Smooth muscle cell (in vitro differentiated cells): ENCODE measurements at regions not wholly inside any gene's neighbourhood (a gene's known extent, or its start where the extent isn't known, plus 50 kb on each side); places are given as distances from the start of the nearest gene placed in this dataset.

ENCODE experiments used
- DNase-seq: peaks from one replicate; lab custom pipeline; 2025; ENCODE audit not compliant: unreplicated experiment; lab: John Stamatoyannopoulos, UW
- H2AFZ ChIP-seq: fragments of 200-600 bp; sonication (generic); 2 replicates; pipeline ENCODE4 v1.6.0; 2016; ENCODE audit warnings: antibody characterized with exemption, low read depth, mild to moderate bottlenecking
- H3F3A ChIP-seq: fragments of 200-600 bp; sonication (generic); 2 replicates; pipeline ENCODE4 v1.6.0; 2017; ENCODE audit warnings: antibody characterized with exemption, low read depth
- H3K27ac ChIP-seq: fragments of 200-600 bp; sonication (generic); 2 replicates; pipeline ENCODE4 v1.5.1; 2016; ENCODE audit warnings: low read depth, mild to moderate bottlenecking
- H3K27me3 ChIP-seq: fragments of 200-600 bp; sonication (generic); 2 replicates; pipeline ENCODE4 v1.6.1; 2016; ENCODE audit warnings: low read depth, mild to moderate bottlenecking
- H3K36me3 ChIP-seq: fragments of 200-600 bp; sonication (generic); 2 replicates; pipeline ENCODE4 v1.5.1; 2016; ENCODE audit warnings: low read depth
- H3K4me1 ChIP-seq: fragments of 200-600 bp; sonication (generic); 2 replicates; pipeline ENCODE4 v1.5.1; 2016; ENCODE audit warnings: low read depth
- H3K4me2 ChIP-seq: fragments of 200-600 bp; sonication (generic); 2 replicates; pipeline ENCODE4 v1.6.0; 2016; ENCODE audit warnings: mild to moderate bottlenecking
- H3K4me3 ChIP-seq: fragments of 200-600 bp; sonication (generic); 2 replicates; pipeline ENCODE4 v1.5.1; 2016; ENCODE audit warnings: mild to moderate bottlenecking
- H3K79me2 ChIP-seq: fragments of 200-600 bp; sonication (generic); 2 replicates; pipeline ENCODE4 v1.6.0; 2016; ENCODE audit warnings: low read depth, mild to moderate bottlenecking
- H3K9ac ChIP-seq: fragments of 200-600 bp; sonication (generic); 2 replicates; pipeline ENCODE4 v1.6.0; 2016; ENCODE audit warnings: low read depth
- H3K9me3 ChIP-seq: fragments of 200-600 bp; sonication (generic); replicated peaks from 2 replicates; pipeline ENCODE4 v1.5.1; 2016; ENCODE audit warnings: low read depth
- H4K20me1 ChIP-seq: fragments of 200-600 bp; sonication (generic); 2 replicates; pipeline ENCODE4 v1.6.0; 2016; ENCODE audit warnings: low read depth
- CTCF ChIP-seq: fragments of 200-600 bp; sonication (generic); IDR thresholded peaks from 2 replicates; pipeline ENCODE4 v1.5.1; 2017; ENCODE audit warnings: borderline replicate concordance, mild to moderate bottlenecking, antibody characterized with exemption; ENCODE audit not compliant: insufficient read depth, poor library complexity, severe bottlenecking
- WGBS: methylation state at CpG from one replicate; pipeline ENCODE4 v1.1.7; 2016; ENCODE audit warnings: low lambda C conversion rate; 5-methylcytosine and 5-hydroxymethylcytosine counted together

- Histone ChIP-seq H3K27me3 (no peaks in the 10 kb centered on the region), H4K20me1 (no peaks in the 10 kb centered on the region), H3K27ac (no peak overlapping the region), H3F3A (no peaks in the 10 kb centered on the region), H3K79me2 (no peaks in the 10 kb centered on the region), H3K4me2 (no peak overlapping the region), H3K36me3 (no peaks in the 10 kb centered on the region), H3K4me3 (no peak overlapping the region), H2AFZ (no peak overlapping the region), H3K9me3 (no peaks in the 10 kb centered on the region), H3K4me1 (no peaks in the 10 kb centered on the region), H3K9ac (no peak overlapping the region)
- no peak for DNase-seq
- TF ChIP-seq CTCF, result no peak
- WGBS, result 91% methylated on average over 4 of the region's 4 CpGs
Measured at GRCh38 chr7:131197920-131198615, 129.6 kb upstream of the MKLN1 start.

GRCh38 chr7:131202451-131202850, 125.2 kb upstream of the MKLN1 start:
- WGBS, result 91% methylated on average over 5 of the region's 5 CpGs
- no peak for DNase-seq
- Histone ChIP-seq H3K27me3 (no peaks in the 10 kb centered on the region), H3K4me2 (no peak overlapping the region), H2AFZ (no peak overlapping the region), H3K9me3 (no peaks in the 10 kb centered on the region), H3K79me2 (no peaks in the 10 kb centered on the region), H3K27ac (no peak overlapping the region), H3K4me3 (no peak overlapping the region), H3K36me3 (no peaks in the 10 kb centered on the region), H3K9ac (no peak overlapping the region), H3F3A (no peaks in the 10 kb centered on the region), H4K20me1 (no peaks in the 10 kb centered on the region), H3K4me1 (no peaks in the 10 kb centered on the region)
- no peak for TF ChIP-seq CTCF

- Histone ChIP-seq H2AFZ (no peak overlapping the region), H3K27me3 (no peaks in the 10 kb centered on the region), H3K36me3 (no peaks in the 10 kb centered on the region), H3K4me3 (no peak overlapping the region), H3K4me1 (no peaks in the 10 kb centered on the region), H4K20me1 (no peaks in the 10 kb centered on the region), H3F3A (no peaks in the 10 kb centered on the region), H3K27ac (no peak overlapping the region), H3K9me3 (no peaks in the 10 kb centered on the region), H3K4me2 (no peak overlapping the region), H3K79me2 (no peaks in the 10 kb centered on the region), H3K9ac (no peak overlapping the region)
- TF ChIP-seq CTCF, result no peak
- DNase-seq, result no peak
- WGBS, result 93% methylated on average over 5 of the region's 5 CpGs
Measured at GRCh38 chr7:131203291-131203976, 124.2 kb upstream of the MKLN1 start.

GRCh38 chr7:131208777-131209176, 118.9 kb upstream of the MKLN1 start:
- DNase-seq, result no peak
- Histone ChIP-seq H3K27me3 (no peaks in the 10 kb centered on the region), H3K4me3 (no peak overlapping the region), H3K9ac (no peak overlapping the region), H3K36me3 (no peaks in the 10 kb centered on the region), H3K27ac (no peak overlapping the region), H3K4me2 (no peak overlapping the region), H3K79me2 (no peaks in the 10 kb centered on the region), H4K20me1 (no peaks in the 10 kb centered on the region), H3K4me1 (no peaks in the 10 kb centered on the region), H3F3A (no peaks in the 10 kb centered on the region), H2AFZ (no peak overlapping the region), H3K9me3 (no peaks in the 10 kb centered on the region)
- WGBS, result 88% methylated on average over 3 of the region's 3 CpGs
- no peak for TF ChIP-seq CTCF
